ENCODE measurements at regions not wholly inside any gene's neighbourhood (a gene's known extent, or its start where the extent isn't known, plus 50 kb on each side); places are given as distances from the start of the nearest gene placed in this dataset.

DNA sequence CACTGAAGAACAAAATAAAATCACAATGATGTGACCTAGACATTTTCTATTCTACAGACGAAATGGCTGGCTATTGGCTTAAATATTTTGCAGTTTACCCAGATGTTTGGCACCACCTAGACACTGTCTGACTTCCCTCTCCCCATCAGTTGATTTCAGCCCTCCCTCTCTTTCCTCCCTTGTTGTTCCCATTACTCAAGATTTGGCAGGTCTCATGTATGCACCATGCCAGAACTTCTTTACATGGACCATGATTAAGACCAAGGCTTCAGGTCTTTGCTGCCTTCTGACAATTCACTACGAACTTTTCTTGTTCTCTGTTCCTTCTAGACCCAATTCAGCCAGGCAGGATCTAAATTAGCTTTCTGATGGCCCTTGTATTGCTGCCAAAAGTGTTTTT, 66.6 kb upstream of the GDNF start:
- no peak for DNase-seq

- DNase-seq = no peak
Measured at GRCh38 chr5:37905230-37905629, 65.4 kb upstream of the GDNF start.

- DNase-seq = no peak
Measured at GRCh38 chr5:37902323-37902722, 62.5 kb upstream of the GDNF start.

GRCh38 chr5:37900692-37901091, 60.9 kb upstream of the GDNF start:
- no peak for DNase-seq

DNA sequence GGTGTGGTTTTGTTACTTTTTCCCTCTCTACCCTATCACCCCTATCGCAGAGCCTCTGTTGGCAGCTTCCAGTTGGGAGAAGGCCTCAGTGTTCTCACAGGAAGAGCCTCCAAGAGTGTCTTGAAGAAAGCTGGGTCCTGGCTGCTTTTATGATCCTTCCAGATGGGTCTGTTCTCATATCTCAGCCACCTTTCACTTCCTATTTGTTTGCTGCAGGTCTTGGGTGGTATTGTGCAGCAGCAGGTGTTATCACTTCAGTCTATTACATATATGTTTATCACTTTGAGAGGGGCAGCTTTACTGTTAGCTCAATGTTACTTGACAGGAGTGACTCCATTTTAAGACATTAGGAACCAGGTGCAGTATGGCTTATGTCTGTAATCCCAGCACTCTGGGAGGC, 59.2 kb upstream of the GDNF start:
- no peak for DNase-seq

DNA sequence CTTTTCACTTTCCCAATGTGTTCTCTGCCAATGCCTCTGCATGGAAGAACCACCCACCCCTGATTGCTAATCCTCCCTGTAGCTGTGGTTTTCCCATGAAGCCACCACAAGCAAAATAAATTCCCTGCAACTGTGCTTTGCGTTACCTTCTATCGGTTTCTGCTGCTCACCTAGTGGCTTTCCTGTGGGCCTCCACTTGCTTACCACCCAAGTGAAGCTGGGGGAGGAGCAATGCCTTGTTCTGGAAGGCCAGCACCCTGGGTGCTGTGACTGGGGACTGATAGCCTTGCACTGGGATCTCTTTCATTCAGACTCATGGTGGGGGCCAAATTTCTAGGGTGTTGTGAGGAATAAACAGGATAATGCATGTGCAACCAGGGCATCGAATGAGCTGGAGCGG, 56.3 kb upstream of the GDNF start:
- DNase-seq = no peak

DNA sequence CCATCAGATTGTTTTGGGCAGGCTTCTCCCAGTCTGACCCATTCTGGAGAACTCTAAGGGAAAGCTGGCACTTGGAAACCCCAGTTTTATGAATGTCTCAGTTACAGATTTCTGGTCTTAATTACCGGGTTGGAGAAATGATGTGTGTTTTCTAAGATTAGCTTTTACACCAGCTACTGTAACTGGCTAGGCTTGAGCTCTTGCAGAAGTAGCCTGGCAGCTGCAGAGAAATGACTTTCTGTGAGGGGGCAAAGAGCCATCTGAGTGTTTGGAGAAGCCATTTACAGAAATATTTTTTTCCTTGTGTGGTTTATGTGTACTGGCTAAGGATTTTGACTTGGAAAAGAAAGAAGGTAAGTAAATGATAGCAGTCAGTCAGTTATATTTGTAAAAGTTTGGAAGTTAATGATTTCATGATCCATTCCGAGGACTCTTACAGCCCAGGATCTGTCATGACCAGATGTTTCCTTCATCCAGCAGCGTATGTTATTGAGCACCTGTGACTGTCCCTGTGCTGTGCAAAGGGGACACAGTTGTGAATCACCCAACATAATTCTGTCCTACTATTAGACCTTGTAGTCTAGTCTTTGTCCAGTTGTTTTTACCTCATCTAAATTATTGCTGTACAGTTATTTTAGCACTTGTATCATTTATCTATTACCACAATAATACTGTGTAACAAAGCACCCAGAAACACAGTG, 53.7 kb upstream of the GDNF start:
- no peak for DNase-seq

DNA sequence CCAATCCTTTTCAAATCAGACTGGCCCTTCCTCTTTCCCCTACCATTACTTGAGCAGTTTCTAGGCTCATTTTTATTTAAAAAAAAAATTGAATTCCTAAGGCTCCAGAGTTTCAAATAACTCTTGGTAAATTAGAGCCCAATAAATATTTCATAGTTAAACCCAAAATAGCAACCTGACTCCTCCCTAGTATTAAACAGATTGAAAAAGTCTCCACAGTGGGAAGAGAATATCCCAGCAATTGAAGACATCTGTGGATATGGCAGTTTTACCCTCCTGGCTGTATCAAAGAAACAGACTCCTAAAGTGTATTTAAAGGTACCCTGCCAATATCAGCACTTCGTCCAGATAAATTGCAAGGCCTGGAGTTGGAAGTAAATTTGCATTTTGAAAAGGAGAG, 52.7 kb upstream of the GDNF start:
- DNase-seq = no peak

GRCh38 chr5:37891832-37892231, 52.0 kb upstream of the GDNF start:
- no peak for DNase-seq

DNA sequence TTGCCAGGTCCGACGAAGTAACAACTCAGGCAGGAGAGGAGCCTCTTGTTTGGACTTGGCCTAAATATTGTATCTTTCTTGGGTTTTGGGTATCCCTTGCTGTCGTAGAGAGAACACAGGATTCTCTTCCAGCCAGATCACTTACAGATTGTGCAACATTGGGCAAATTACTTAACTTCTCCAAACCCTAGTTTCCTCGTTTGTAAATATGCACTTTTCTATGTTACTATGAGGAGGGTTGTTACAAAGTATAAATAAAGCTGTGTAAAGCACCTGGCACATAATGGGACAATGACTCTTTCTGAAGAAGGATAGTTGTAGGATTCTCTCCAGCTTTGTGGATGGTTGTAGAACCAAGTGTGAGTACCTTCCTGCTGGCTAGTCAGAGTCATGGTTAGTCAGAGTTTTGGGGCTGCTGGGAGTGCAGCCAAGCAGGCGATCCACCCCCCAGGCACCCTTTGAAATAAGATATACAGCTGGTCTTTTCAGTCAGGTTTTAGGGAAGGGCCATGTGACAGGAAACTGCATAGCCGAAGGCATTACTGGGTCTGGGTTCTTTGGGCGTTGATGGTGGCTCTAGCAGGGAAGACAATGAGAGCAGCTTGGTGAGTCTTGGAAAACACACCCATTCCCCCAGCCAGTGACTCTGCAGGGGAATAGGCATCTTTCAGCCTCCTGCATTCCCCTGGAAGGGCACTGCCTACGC, 49.9 kb upstream of the GDNF start:
- peak; percentile 25 to 37 for DNase-seq
